ENCODE measurements at regions not wholly inside any gene's neighbourhood (a gene's known extent, or its start where the extent isn't known, plus 50 kb on each side); places are given as distances from the start of the nearest gene placed in this dataset.

GRCh38 chr6:144654506-144654905 is 369.4 kb downstream of the UTRN start:
- TF ChIP-seq CTCF (IDR thresholded peaks at IDR 0.05; ENCODE audit: unreplicated experiment) = no peak
- DNase-seq = no peak
- CTCF ChIA-PET = no interaction called here
- Mint-ChIP-seq H3K36me3 (ENCODE audit: insufficient read depth, unreplicated experiment) (no peaks in the 10 kb centered on the region), H3K4me1 (ENCODE audit: low read depth, unreplicated experiment) (peaks cover 52% of the 10 kb centered on the region), H3K4me3 (ENCODE audit: low read depth, unreplicated experiment) (no peak overlapping the region), H3K27me3 (ENCODE audit: unreplicated experiment) (no peaks in the 10 kb centered on the region), H3K27ac (ENCODE audit: unreplicated experiment) (no peak overlapping the region), H3K9me3 (ENCODE audit: low read depth, unreplicated experiment) (no peaks in the 10 kb centered on the region)
- BruUV-seq (replicated peaks) = no TSS peak
- intact Hi-C loops (cut with micrococcal nuclease; ENCODE audit: unreplicated experiment) = loop anchor here (10.0 kb wide), 1 partner anchor 280 kb away; no protein-coding TSS in a partner anchor

GRCh38 chr6:144655376-144655775 is 370.2 kb downstream of the UTRN start:
- Mint-ChIP-seq H3K27me3 (ENCODE audit: unreplicated experiment) (no peaks in the 10 kb centered on the region), H3K27ac (ENCODE audit: unreplicated experiment) (no peak overlapping the region), H3K36me3 (ENCODE audit: insufficient read depth, unreplicated experiment) (no peaks in the 10 kb centered on the region), H3K4me1 (ENCODE audit: low read depth, unreplicated experiment) (peaks cover 60% of the 10 kb centered on the region), H3K9me3 (ENCODE audit: low read depth, unreplicated experiment) (no peaks in the 10 kb centered on the region), H3K4me3 (ENCODE audit: low read depth, unreplicated experiment) (no peak overlapping the region)
- CTCF ChIA-PET = no interaction called here
- no peak for DNase-seq
- intact Hi-C loops (cut with micrococcal nuclease; ENCODE audit: unreplicated experiment) = loop anchor here (10.0 kb wide), 1 partner anchor 279 kb away; no protein-coding TSS in a partner anchor
- BruUV-seq (replicated peaks) = no TSS peak
- no peak for TF ChIP-seq CTCF (IDR thresholded peaks at IDR 0.05; ENCODE audit: unreplicated experiment)

GRCh38 chr6:144657691-144658090 is 372.6 kb downstream of the UTRN start:
- TF ChIP-seq CTCF (IDR thresholded peaks at IDR 0.05; ENCODE audit: unreplicated experiment) = no peak
- no peak for DNase-seq
- no peaks in the 10 kb centered on the region for H3K9me3 Mint-ChIP-seq (ENCODE audit: low read depth, unreplicated experiment)
- BruUV-seq (replicated peaks) = no TSS peak
- H3K36me3 Mint-ChIP-seq (ENCODE audit: insufficient read depth, unreplicated experiment) = peaks cover 5% of the 10 kb centered on the region
- CTCF ChIA-PET = no interaction called here
- no peak overlapping the region for H3K27ac Mint-ChIP-seq (ENCODE audit: unreplicated experiment)
- H3K4me3 Mint-ChIP-seq (ENCODE audit: low read depth, unreplicated experiment) = no peak overlapping the region
- intact Hi-C loops (cut with micrococcal nuclease; ENCODE audit: unreplicated experiment) = loop anchor here (10.0 kb wide), 1 partner anchor 277 kb away; no protein-coding TSS in a partner anchor
- H3K4me1 Mint-ChIP-seq (ENCODE audit: low read depth, unreplicated experiment) = peaks cover 69% of the 10 kb centered on the region
- H3K27me3 Mint-ChIP-seq (ENCODE audit: unreplicated experiment) = no peaks in the 10 kb centered on the region

- peak; percentile 25 for DNase-seq
- Mint-ChIP-seq H3K27me3 (ENCODE audit: unreplicated experiment) (no peaks in the 10 kb centered on the region), H3K27ac (ENCODE audit: unreplicated experiment) (peak overlapping the region; percentile 42), H3K4me1 (ENCODE audit: low read depth, unreplicated experiment) (peaks cover 60% of the 10 kb centered on the region), H3K4me3 (ENCODE audit: low read depth, unreplicated experiment) (peak overlapping the region; percentile 17), H3K36me3 (ENCODE audit: insufficient read depth, unreplicated experiment) (peaks cover 5% of the 10 kb centered on the region), H3K9me3 (ENCODE audit: low read depth, unreplicated experiment) (no peaks in the 10 kb centered on the region)
- CTCF ChIA-PET = interaction anchor here (0.7 kb wide), 1 partner anchor 332 kb away, joined by 4 read pairs; no protein-coding TSS in a partner anchor
- BruUV-seq (replicated peaks) = no TSS peak
- intact Hi-C loops (cut with micrococcal nuclease; ENCODE audit: unreplicated experiment) = loop anchor here (10.0 kb wide), 2 partner anchors 275 to 365 kb away; no protein-coding TSS in a partner anchor
- TF ChIP-seq CTCF (IDR thresholded peaks at IDR 0.05; ENCODE audit: unreplicated experiment) = no peak
These were observed 374.4 kb downstream of the UTRN start for GRCh38 chr6:144659202-144660182.
